A549 (cell line): ENCODE measurements at regions not wholly inside any gene's neighbourhood (a gene's known extent, or its start where the extent isn't known, plus 50 kb on each side); places are given as distances from the start of the nearest gene placed in this dataset.

Source experiments
- ATAC-seq, 2 experiments: fragments of 200-7000 bp in 1 of 2; fragments of >200 bp in 1 of 2; cut with Nextera tagmentation in 1 of 2; cut with Tn5 transposase in 1 of 2; 3 replicates each; pipeline versions ENCODE4 v1.8.0 to v1.9.1; 2018 to 2020; ENCODE audit warnings: mild to moderate bottlenecking in 1 of 2, moderate library complexity in 1 of 2
- CTCF ChIA-PET: fragments of 300-600 bp; sonication (Branson Sonifier 250); formaldehyde crosslinking; extraction: SDS; loops from one replicate; lab custom pipeline; 2021; ENCODE audit warnings: antibody characterized with exemption, inconsistent platforms; lab: Yijun Ruan, JAX
- POLR2A ChIA-PET: fragments of 350-600 bp; formaldehyde crosslinking; extraction: SDS; loops from one replicate; lab custom pipeline; 2021; ENCODE audit warnings: antibody characterized with exemption, inconsistent platforms; lab: Yijun Ruan, JAX
- DNase-seq, 2 experiments: peaks; one replicate each; pipeline versions ENCODE4 v3.0.0 to v3.0.0-alpha.2; 2011 to 2016; ENCODE audit warnings: low read depth in 1 of 2, low spot score in 1 of 2
- FAIRE-seq: peaks from 2 replicates; lab custom pipeline; 2011; peaks lifted over from hg19 to GRCh38; lab: Jason Lieb, UNC
- H3K27ac ChIP-seq, 2 experiments: fragments of >200 bp; sonication (Bioruptor Twin); formaldehyde crosslinking; 3 replicates each; pipeline ENCODE4 v1.5.1; 2016 to 2017
- H3K4me1 ChIP-seq: fragments of >200 bp; sonication (Bioruptor Twin); formaldehyde crosslinking; 3 replicates; pipeline ENCODE4 v1.6.1; 2016
- H3K4me2 ChIP-seq: fragments of >200 bp; sonication (Bioruptor Twin); formaldehyde crosslinking; 3 replicates; pipeline ENCODE4 v1.6.1; 2016
- H3K4me3 ChIP-seq: fragments of >200 bp; sonication (Bioruptor Twin); formaldehyde crosslinking; 3 replicates; pipeline ENCODE4 v1.5.1; 2016
- H3K9me3 ChIP-seq: fragments of >200 bp; sonication (Bioruptor Twin); formaldehyde crosslinking; 3 replicates; pipeline ENCODE4 v1.6.1; 2016
- CHD4 ChIP-seq: fragments of 200-600 bp; sonication (generic); IDR thresholded peaks from 2 replicates; pipeline ENCODE4 v1.6.1; 2016; ENCODE audit warnings: antibody characterized with exemption, mild to moderate bottlenecking, borderline replicate concordance
- EHF ChIP-seq: fragments of 250-450 bp; sonication (Bioruptor Pico); IDR thresholded peaks from 2 replicates; pipeline ENCODE4 v1.5.0; 2020; ENCODE audit warnings: mild to moderate bottlenecking
- FOSB ChIP-seq: fragments of 250-450 bp; sonication (Bioruptor Pico); IDR thresholded peaks from 2 replicates; pipeline ENCODE4 v1.5.0; 2020; ENCODE audit warnings: mild to moderate bottlenecking, moderate library complexity
- FOSL2 ChIP-seq, 2 experiments: fragments of 450-650 bp in 1 of 2; fragments of >200 bp in 1 of 2; sonication (Bioruptor Twin) in 1 of 2; formaldehyde crosslinking; IDR thresholded peaks; 2 replicates each; pipeline versions ENCODE4 v1.5.0 to v1.6.1; 2016 to 2020; ENCODE audit warnings: mild to moderate bottlenecking in 1 of 2, moderate library complexity in 1 of 2
- GATA3 ChIP-seq: IDR thresholded peaks from 2 replicates; pipeline ENCODE4 v1.6.1; 2012; ENCODE audit warnings: borderline replicate concordance
- HOXB5 ChIP-seq: fragments of 250-450 bp; sonication (Bioruptor Pico); IDR thresholded peaks from 2 replicates; pipeline ENCODE4 v1.5.0; 2020; ENCODE audit warnings: mild to moderate bottlenecking, moderate library complexity
- JUNB ChIP-seq: fragments of >200 bp; sonication (Bioruptor Twin); formaldehyde crosslinking; IDR thresholded peaks from 2 replicates; pipeline ENCODE4 v1.6.1; 2016
- KDM1A ChIP-seq: fragments of 200-600 bp; sonication (generic); IDR thresholded peaks from 2 replicates; pipeline ENCODE4 v1.6.1; 2016; ENCODE audit warnings: low read depth, mild to moderate bottlenecking
- MAZ ChIP-seq: fragments of 150-350 bp; IDR thresholded peaks from 2 replicates; pipeline ENCODE4 v1.6.1; 2014; ENCODE audit warnings: antibody characterized with exemption, low read depth, low read length, borderline replicate concordance
- NFE2L2 ChIP-seq: fragments of 150-350 bp; conservative IDR thresholded peaks from 2 replicates; pipeline ENCODE4 v1.6.1; 2014; ENCODE audit warnings: low read length
- RAD21 ChIP-seq, 2 experiments: fragments of >200 bp in 1 of 2; sonication (Bioruptor Twin) in 1 of 2; formaldehyde crosslinking in 1 of 2; IDR thresholded peaks in 1 of 2; conservative IDR thresholded peaks in 1 of 2; 2 replicates in 1 of 2; 3 replicates in 1 of 2; pipeline ENCODE4 v1.6.1; 2012 to 2018; ENCODE audit warnings: inconsistent platforms in 1 of 2
- RARB ChIP-seq: fragments of 250-450 bp; sonication (Bioruptor Pico); IDR thresholded peaks from 2 replicates; pipeline ENCODE4 v1.8.0; 2021; ENCODE audit warnings: mild to moderate bottlenecking, moderate library complexity
- RFX5 ChIP-seq: fragments of 450-650 bp; IDR thresholded peaks from 2 replicates; pipeline ENCODE4 v1.7.1; 2014; ENCODE audit warnings: antibody characterized with exemption, mild to moderate bottlenecking, moderate library complexity
- RNF2 ChIP-seq: fragments of 200-600 bp; sonication (generic); IDR thresholded peaks from 2 replicates; pipeline ENCODE4 v1.6.1; 2016; ENCODE audit warnings: low read depth, mild to moderate bottlenecking, antibody characterized with exemption, moderate library complexity, borderline replicate concordance
- SMC3 ChIP-seq: fragments of >200 bp; sonication (Bioruptor Twin); formaldehyde crosslinking; IDR thresholded peaks from 3 replicates; pipeline ENCODE4 v1.6.1; 2018; ENCODE audit warnings: inconsistent platforms
- SREBF2 ChIP-seq: fragments of 450-650 bp; IDR thresholded peaks from 2 replicates; pipeline ENCODE4 v1.6.1; 2014; ENCODE audit warnings: mild to moderate bottlenecking, moderate library complexity
- TFCP2L1 ChIP-seq: fragments of 250-450 bp; sonication (Bioruptor Pico); IDR thresholded peaks from 2 replicates; pipeline ENCODE4 v1.5.0; 2021; ENCODE audit warnings: mild to moderate bottlenecking
- TP53 ChIP-seq: fragments of 250-450 bp; sonication (Bioruptor Pico); IDR thresholded peaks from 2 replicates; pipeline ENCODE4 v1.5.0; 2021; ENCODE audit warnings: mild to moderate bottlenecking, moderate library complexity
- ZFP36 ChIP-seq: fragments of 450-650 bp; IDR thresholded peaks from 2 replicates; pipeline ENCODE4 v1.6.1; 2014; ENCODE audit warnings: borderline replicate concordance; ENCODE audit not compliant: partially characterized antibody
- WGBS: methylation state at CpG from one replicate; pipeline ENCODE4 v1.1.6; 2017; ENCODE audit errors: missing lambda C conversion rate; 5-methylcytosine and 5-hydroxymethylcytosine counted together
- TF ChIP-seq, protein P1 (sequence below): fragments of 250-450 bp; sonication (Bioruptor Pico); IDR thresholded peaks from 2 replicates; pipeline ENCODE4 v1.5.0; 2020; ENCODE audit warnings: low read depth, mild to moderate bottlenecking, moderate library complexity
- TF ChIP-seq, protein P2 (sequence below): fragments of 150-350 bp; IDR thresholded peaks from 2 replicates; pipeline ENCODE4 v1.6.1; 2014; ENCODE audit warnings: low read depth, mild to moderate bottlenecking, low read length
- TF ChIP-seq, protein P3 (sequence below): fragments of >200 bp; sonication (Bioruptor Twin); formaldehyde crosslinking; IDR thresholded peaks from 2 replicates; pipeline ENCODE4 v1.6.1; 2016
- TF ChIP-seq, protein P4 (sequence below): fragments of 250-450 bp; sonication (Bioruptor Pico); IDR thresholded peaks from 2 replicates; pipeline ENCODE4 v1.5.0; 2021; ENCODE audit warnings: mild to moderate bottlenecking, moderate library complexity, borderline replicate concordance
- TF ChIP-seq, protein P5 (sequence below): IDR thresholded peaks from 2 replicates; pipeline ENCODE4 v1.6.1; 2012
- TF ChIP-seq, protein P6 (sequence below): IDR thresholded peaks from 2 replicates; pipeline ENCODE4 v1.6.1; 2012

DNA sequence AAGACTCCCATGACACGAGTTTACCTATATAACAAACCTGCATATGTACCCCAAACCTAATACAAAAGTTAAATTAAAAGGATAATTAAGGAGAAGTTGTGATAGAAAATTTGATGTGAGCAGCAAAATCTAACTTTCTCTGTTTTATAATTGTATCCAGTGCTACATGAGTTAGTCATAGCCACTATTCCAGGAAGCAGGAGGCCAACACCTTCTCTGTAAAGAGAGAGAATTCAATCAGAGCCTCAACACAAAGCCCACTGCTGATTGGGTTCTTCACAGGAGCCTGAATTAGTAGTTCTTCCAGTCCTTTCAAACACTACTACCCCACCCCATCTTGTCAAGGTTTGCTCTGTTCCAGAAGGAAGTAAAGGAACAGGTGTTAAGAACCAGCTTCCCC, 84.2 kb downstream of the BLID start:
- CTCF ChIA-PET, result interaction anchor here (0.6 kb wide), 1 partner anchor 134 kb away, joined by 3 read pairs; no protein-coding TSS in a partner anchor
- 20% methylated on average over 1 of the region's 1 CpG for WGBS
- no peak for DNase-seq

DNA sequence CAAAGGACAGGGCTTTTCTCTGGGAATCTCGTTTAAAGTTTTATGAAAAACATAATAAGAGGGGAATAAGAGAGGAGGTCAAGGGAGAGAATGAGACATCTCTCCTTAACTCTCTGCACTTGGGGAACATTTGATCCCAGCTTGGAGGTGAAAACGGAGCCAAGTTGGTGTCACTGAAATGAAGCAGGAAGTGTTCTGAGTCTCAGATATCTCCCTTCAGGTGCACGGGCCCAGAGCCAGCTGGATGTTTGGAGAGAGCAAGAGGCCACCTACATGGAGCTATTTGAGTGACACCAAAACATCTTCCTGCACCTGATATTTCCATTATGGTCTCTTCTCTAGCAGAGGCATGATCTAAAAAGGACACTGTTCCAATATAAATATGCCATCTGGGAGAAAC, 85.7 kb downstream of the BLID start:
- H3K9me3 ChIP-seq, result no peaks in the 10 kb centered on the region
- POLR2A ChIA-PET, result no interaction called here
- ATAC-seq (no peak), FAIRE-seq (no peak), DNase-seq (no peak)
- TF ChIP-seq SMC3, result no peak
- no peak for TF ChIP-seq FOSB (CRISPR knock-in tag)
- TF ChIP-seq NFE2L2, result no peak
- TF ChIP-seq, protein P1, sequence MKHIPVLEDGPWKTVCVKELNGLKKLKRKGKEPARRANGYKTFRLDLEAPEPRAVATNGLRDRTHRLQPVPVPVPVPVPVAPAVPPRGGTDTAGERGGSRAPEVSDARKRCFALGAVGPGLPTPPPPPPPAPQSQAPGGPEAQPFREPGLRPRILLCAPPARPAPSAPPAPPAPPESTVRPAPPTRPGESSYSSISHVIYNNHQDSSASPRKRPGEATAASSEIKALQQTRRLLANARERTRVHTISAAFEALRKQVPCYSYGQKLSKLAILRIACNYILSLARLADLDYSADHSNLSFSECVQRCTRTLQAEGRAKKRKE (CRISPR knock-in tag), result no peak
- TF ChIP-seq CHD4, result no peak
- TF ChIP-seq, protein P2, sequence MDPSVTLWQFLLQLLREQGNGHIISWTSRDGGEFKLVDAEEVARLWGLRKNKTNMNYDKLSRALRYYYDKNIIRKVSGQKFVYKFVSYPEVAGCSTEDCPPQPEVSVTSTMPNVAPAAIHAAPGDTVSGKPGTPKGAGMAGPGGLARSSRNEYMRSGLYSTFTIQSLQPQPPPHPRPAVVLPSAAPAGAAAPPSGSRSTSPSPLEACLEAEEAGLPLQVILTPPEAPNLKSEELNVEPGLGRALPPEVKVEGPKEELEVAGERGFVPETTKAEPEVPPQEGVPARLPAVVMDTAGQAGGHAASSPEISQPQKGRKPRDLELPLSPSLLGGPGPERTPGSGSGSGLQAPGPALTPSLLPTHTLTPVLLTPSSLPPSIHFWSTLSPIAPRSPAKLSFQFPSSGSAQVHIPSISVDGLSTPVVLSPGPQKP, result no peak
- no peak for TF ChIP-seq ZFP36
- TF ChIP-seq EHF, result no peak
- TF ChIP-seq, protein P3, sequence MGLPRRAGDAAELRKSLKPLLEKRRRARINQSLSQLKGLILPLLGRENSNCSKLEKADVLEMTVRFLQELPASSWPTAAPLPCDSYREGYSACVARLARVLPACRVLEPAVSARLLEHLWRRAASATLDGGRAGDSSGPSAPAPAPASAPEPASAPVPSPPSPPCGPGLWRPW, result no peak
- no peak for TF ChIP-seq FOSL2 (IDR thresholded peaks at IDR 0.05)
- TF ChIP-seq FOSL2 (CRISPR knock-in tag; IDR thresholded peaks at IDR 0.05), result no peak
- TF ChIP-seq, protein P4, sequence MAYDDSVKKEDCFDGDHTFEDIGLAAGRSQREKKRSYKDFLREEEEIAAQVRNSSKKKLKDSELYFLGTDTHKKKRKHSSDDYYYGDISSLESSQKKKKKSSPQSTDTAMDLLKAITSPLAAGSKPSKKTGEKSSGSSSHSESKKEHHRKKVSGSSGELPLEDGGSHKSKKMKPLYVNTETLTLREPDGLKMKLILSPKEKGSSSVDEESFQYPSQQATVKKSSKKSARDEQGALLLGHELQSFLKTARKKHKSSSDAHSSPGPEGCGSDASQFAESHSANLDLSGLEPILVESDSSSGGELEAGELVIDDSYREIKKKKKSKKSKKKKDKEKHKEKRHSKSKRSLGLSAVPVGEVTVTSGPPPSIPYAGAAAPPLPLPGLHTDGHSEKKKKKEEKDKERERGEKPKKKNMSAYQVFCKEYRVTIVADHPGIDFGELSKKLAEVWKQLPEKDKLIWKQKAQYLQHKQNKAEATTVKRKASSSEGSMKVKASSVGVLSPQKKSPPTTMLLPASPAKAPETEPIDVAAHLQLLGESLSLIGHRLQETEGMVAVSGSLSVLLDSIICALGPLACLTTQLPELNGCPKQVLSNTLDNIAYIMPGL (CRISPR knock-in tag), result no peak
- TF ChIP-seq, protein P5, sequence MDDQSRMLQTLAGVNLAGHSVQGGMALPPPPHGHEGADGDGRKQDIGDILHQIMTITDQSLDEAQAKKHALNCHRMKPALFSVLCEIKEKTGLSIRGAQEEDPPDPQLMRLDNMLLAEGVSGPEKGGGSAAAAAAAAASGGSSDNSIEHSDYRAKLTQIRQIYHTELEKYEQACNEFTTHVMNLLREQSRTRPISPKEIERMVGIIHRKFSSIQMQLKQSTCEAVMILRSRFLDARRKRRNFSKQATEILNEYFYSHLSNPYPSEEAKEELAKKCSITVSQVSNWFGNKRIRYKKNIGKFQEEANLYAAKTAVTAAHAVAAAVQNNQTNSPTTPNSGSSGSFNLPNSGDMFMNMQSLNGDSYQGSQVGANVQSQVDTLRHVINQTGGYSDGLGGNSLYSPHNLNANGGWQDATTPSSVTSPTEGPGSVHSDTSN, result no peak
- TF ChIP-seq HOXB5 (CRISPR knock-in tag), result no peak
- no peak for TF ChIP-seq KDM1A
- no peak for TF ChIP-seq JUNB
- TF ChIP-seq MAZ, result no peak
- TF ChIP-seq, protein P6, sequence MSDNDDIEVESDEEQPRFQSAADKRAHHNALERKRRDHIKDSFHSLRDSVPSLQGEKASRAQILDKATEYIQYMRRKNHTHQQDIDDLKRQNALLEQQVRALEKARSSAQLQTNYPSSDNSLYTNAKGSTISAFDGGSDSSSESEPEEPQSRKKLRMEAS, result no peak
- TF ChIP-seq RARB (CRISPR knock-in tag), result no peak
- no peak for TF ChIP-seq RNF2
- CTCF ChIA-PET, result no interaction called here
- H3K4me2 ChIP-seq, result no peak overlapping the region
- WGBS, result 21% methylated on average over 3 of the region's 3 CpGs
- H3K4me1 ChIP-seq, result no peaks in the 10 kb centered on the region
- H3K4me3 ChIP-seq, result no peak overlapping the region
- no peak overlapping the region for H3K27ac ChIP-seq

More for the DNA sequence above, 84.2 kb downstream of the BLID start:
- H3K27ac ChIP-seq, result no peak overlapping the region
- H3K9me3 ChIP-seq, result no peaks in the 10 kb centered on the region
- H3K4me3 ChIP-seq, result no peak overlapping the region
- no peak overlapping the region for H3K4me2 ChIP-seq
- POLR2A ChIA-PET, result no interaction called here
- no peak for ATAC-seq
- H3K4me1 ChIP-seq, result no peaks in the 10 kb centered on the region
- TF ChIP-seq RFX5 (no peak), TFCP2L1 (no peak), RAD21 (conservative IDR thresholded peaks at IDR 0.05 in 1 of 2, IDR thresholded peaks at IDR 0.05 in 1 of 2) (no peak), SREBF2 (no peak), TP53 (CRISPR knock-in tag) (no peak), HOXB5 (CRISPR knock-in tag) (no peak), GATA3 (no peak)
- TF ChIP-seq, protein P4 (CRISPR knock-in tag), result no peak
- TF ChIP-seq, protein P6, result no peak
- no peak for FAIRE-seq
